T-helper 9 cell (primary cell): ENCODE measurements at regions not wholly inside any gene's neighbourhood (a gene's known extent, or its start where the extent isn't known, plus 50 kb on each side); places are given as distances from the start of the nearest gene placed in this dataset.
"Not testable (repeated sequence)": the region's sequence is repeated elsewhere in the genome, so short reads cannot be mapped to it uniquely, and the experiment has no call there.

Experiments
- DNase-seq: peaks from one replicate; pipeline ENCODE4 v3.0.0-alpha.2; 2020

DNA sequence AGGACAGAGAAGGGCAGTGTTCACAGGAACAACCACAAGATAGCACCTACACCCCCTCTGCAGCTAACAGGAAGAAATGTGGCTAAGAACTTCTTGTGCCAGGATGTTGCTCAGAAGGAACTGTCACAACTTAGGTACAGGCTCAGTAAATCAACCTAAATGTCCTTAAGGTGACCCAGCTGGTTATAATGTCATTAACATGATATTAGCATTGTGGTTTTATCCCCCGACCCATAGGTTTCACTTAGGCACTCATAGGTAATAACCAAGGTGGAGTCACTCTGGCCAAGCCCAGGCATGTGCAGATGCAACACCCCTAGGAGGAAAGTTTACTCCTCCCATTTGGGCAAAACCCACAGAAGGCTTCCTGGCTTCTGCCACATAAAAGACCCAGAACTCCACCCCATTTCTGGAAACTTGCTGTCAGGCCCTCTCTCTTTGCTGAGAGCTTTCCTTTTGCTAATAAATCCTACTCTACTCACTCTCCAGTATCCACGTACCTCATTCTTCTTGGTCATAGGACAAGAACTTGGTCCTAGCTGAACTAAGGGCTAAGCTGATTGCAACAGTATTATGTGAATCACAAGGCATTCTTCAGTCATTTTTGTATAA, 951.3 kb downstream of the SLITRK5 start:
- no peak for DNase-seq

DNA sequence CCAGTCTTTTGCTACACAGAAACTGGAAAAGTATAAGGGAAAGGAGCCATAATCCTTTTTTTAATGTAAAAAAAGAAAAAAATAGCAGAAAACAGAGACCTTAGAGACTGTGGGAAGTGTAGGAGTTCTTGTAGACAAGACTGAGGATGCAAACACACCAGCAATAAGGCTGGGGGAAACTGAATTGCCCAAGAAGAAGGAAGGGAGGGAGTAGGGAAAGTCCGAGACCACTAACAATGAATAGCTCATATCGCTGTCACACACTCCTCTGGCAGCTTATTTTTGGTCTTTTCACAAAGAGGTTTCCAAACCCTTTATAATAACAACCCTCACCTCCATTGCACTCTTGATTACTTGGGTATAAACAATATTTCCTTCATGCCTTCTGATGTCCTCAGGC, 952.0 kb downstream of the SLITRK5 start:
- no peak for DNase-seq

DNA sequence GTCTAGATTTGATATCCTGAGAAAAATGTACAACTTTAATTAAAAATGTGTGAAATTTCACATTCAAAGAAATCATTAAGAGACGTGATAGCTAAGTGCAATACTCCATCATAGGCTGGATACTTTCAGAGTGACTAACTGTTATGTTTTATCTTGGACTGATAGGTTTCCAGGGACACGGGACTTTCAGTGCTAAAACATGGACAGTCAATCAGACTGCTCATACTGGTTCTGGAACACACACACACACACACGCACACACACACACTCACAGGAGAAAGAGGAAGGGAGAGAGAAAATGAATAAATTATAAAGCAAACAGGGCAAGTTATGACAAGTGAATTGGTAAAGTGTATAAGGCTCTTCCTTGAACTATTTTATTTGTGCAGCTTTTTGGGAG, 955.9 kb downstream of the SLITRK5 start:
- no peak for DNase-seq

DNA sequence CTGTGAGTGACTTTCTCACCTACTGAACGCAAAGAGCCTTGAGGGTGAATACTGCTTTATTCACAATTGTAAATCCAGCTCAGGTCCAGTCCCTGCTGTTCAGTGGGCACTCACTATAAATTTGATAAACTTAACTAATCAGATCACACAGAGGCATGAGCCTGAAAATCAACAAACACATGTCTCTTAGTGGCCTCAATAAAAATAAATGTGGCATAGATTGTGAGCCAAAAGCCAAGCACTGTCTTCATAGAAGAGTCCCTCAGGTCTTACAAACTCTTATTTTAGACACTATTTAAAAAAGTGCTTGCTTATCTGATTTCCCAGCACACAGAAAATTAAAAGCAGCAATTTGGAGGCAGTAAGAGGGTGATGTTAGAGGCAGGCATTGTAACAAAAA, 957.7 kb downstream of the SLITRK5 start:
- DNase-seq: no peak

GRCh38 chr13:88637935-88638334, 966.8 kb downstream of the SLITRK5 start:
- no peak for DNase-seq

DNA sequence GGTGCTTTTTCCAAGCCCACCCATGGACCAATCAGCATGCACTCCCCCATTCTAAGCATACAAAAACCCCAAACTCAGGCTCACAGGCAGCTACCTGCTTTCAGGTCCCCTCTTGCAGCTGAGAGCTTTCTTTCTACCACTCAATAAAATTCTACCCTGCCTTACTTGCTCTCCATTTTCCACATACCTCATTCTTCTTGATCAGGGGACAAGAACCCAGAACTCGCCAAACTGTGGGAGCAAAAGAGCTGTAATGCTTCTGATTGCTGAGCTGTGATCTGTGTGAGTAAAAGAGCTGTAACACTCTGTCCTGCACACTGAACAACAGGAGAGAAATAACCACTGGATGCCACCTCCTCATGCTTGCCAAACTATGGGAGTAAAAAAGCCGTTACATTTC, 972.1 kb downstream of the SLITRK5 start:
- no peak for DNase-seq

DNA sequence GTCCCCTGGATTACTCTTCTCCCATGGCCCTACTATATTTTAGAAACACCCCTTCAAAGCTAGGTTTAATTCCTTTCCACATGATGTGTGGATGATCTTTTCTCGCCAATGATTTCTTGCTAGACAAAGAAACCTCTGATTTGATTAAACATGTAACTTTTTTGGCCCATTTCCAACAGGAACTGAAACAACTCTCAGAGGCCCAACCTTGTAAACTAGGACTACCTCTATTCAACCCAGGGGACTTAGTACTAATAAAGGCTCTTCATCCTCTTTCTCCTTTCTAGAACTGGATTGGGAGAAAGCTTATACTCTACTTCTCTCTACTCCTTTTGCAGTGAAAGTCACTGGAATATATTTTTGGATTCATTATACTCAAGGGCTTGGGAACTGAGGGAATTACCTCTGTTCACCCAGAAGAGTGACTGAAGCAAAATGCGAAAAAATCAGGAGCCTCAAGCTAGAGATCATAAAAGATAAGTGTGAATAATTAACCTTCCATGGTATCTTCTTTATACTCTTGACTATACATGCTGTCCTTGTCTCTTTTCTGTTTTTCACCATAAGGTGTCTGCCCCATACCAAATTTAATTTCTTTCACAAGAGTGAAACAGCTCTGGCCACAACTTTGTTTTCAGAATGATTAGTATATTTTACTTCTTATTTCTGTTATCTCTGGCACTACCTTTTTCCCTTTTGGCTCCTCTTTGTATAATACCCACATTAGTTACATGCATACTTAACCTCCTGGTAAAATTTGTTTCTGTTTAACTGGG, 977.6 kb downstream of the SLITRK5 start:
- no peak for DNase-seq

GRCh38 chr13:88649855-88650254, 978.7 kb downstream of the SLITRK5 start:
- no peak for DNase-seq

- no peak for DNase-seq
Observed at GRCh38 chr13:88651531-88651930, 980.4 kb downstream of the SLITRK5 start.

DNA sequence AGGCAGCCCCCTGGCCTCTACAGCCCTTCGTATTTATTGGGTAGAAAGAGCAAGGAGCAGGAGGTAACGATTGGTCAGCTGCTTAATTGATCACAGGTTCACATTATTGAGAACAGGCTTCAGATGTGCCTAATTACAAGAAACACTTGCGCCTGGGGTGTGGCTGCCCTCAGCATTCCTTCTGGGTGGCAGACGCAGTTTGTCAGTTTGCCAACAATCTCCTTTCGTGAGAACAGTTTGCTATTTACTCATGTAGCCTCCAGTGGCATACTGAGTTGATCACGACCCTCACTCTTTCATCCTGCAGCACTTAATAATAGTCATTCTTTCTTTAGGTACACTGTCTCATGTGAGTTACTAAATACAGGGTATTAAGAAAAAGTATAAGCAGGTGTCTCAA, 985.6 kb downstream of the SLITRK5 start:
- DNase-seq: no peak

DNA sequence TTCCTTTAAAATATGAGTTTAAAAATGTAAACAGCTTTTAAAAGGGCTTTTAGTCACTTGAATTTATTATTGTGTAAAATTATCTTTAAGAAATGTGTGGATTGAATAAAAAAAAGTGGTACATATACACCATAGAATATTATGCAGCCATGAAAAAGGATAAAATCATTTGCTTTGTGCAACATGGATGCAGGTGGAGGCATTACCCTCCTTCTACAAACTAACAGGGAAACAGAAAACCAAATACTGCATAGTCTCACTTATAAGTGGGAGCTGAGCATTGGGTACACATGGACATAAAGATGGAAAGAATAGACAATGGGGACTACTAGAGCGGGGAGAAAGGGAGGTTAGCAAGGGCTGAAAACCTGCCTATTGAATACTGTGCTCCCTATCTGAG, 999.3 kb downstream of the SLITRK5 start:
- no peak for DNase-seq

GRCh38 chr13:88674841-88675240, 1003.7 kb downstream of the SLITRK5 start:
- no peak for DNase-seq

DNA sequence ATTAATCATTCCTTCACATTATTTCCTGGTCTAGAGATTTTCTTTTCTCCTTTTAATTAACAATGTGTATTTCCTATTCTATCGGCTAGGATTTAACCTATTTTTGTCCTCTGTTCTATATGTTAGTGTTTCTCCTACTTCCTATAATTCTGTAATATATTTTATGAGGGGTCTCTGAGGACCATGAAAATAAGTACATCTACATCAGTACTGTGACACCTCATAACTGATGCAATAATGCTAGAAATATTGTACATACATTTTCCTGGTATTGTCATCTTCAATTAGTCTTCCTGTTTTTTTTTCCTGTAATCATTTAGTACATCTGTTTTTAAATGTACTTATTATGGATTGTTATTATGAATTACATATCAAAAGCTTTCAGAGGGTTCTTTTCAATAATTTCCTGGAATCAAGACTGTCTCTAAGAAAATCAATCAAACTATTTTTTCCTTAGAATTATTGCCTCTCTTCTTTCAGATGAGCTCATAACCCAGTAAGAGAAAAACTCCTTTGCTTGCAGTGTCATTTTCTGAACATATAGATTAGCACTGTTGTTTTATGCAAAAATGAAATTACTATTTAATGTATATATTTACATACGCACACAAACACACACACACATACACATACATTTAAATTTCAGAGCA, 1004.3 kb downstream of the SLITRK5 start:
- DNase-seq: no peak

- DNase-seq: no peak
Observed at GRCh38 chr13:88676016-88676415, 1004.8 kb downstream of the SLITRK5 start.

- DNase-seq: no peak
Observed at GRCh38 chr13:88685459-88685858, 1014.3 kb downstream of the SLITRK5 start.

- DNase-seq: no peak
Observed at GRCh38 chr13:88701551-88701950, 1030.4 kb downstream of the SLITRK5 start.

DNA sequence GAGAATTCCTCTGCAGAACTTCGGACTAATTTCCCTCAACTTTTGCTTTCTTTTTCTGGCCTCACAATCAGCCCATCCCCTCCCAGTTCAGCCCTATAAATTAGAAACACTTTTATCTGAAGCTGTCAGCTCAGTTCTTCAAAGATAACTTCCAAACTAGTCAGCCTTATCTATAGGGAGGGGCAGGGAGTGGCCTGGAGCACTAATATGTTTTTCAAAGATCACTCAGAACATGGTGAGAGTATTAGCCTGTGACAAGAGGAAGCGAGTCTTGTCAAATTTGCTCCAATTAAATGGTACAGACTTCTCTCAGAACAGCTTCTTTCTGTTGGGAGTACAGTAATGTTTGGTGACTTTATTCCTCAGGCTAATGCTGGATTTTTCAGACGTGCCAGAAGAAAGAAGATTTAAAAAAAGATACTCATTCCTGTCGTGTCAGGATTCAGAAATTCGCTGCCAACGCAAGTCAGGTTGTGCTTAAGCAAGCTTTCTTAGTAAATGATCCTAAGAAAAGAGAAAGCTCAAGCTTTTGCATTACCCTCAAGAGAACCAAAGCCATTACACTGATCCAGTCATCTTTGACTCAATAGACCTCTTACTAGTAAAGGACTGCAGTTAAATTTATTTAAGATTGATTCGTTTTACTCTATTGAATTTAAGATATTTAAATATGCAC, 1033.6 kb downstream of the SLITRK5 start:
- no peak for DNase-seq

DNA sequence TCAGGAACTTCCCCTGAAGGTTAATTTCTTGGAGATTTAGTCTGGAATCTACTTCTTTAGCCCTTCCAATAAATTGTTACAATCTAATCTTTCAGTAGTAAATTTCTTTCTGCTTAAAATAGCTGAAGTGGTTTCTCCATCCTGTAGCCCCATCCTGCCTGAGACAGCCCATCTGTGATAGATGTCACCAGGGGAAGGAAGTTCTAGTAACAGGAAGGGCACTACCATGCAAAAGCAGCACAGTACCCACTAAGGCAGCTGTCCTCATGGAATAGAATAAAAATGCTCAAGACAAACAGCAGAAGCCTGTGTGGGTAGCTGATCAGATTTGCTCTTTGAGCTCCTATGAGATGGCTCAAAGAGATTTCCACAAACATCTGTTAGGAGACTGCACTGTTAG, 1036.5 kb downstream of the SLITRK5 start:
- no peak for DNase-seq

DNA sequence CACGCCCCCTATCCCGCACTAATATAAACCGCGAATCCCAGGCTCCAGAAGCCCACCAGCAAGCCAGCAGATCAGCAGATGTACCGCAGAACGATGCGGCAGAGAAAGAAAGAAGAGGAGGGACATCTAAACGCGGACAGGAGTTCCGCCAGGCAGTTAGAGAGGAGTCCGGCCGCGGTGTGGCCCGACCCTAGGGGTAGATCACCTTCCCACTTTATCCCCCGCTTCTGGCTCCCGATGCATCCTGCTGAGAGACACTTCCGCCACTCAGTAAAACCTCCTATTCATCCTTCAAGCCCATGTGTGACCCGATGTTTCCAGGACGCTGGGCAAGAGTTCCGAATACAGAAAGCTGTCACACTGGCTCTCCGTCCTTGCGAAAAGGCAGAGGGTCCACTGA, 1046.8 kb downstream of the SLITRK5 start:
- no peak for DNase-seq

- DNase-seq: no peak
Observed at GRCh38 chr13:88718781-88719180, 1047.6 kb downstream of the SLITRK5 start.

- DNase-seq: no peak
Observed at GRCh38 chr13:88726075-88726474, 1054.9 kb downstream of the SLITRK5 start.

DNA sequence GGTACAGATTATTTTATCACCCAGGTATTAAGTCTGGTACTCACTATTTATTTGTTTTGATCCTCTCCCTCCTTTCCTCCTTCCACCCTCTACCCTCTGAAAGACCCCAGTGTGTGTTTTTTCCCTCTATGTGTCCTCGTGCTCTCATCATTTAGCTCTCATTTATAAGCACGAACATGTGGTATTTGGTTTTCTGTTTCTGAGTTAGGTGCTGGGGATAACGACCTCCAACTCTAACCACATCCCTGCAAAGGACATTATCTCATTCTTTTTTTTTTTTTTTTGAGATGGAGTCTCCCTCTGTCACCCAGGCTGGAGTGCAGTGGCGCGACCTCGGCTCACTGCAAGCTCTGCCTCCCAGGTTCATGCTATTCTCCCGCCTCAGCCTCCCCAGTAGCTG, 1056.1 kb downstream of the SLITRK5 start:
- not testable (repeated sequence) for DNase-seq

DNA sequence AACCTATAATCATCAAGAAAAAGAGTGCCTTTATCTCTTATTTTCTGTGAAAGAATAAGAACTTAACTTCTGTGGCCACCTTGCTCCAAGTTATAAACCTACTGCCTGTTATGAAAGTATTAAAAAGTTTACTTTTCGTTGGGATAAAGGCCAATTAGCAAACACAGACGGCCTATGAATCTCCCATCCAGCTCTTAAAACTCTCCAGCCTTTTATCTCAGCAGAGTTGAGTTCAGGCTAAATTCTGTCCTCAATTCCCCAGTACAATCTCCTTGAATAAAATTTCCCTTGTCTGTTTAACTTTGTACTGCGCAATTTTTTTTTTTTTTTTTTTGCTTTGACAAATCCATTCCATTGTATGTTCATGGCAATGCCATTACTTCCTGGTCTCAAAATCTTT, 1058.4 kb downstream of the SLITRK5 start:
- no peak for DNase-seq

GRCh38 chr13:88736026-88736425, 1064.9 kb downstream of the SLITRK5 start:
- no peak for DNase-seq
